Aorta (tissue), 5 donors: ENCODE measurements at regions not wholly inside any gene's neighbourhood (a gene's known extent, or its start where the extent isn't known, plus 50 kb on each side); places are given as distances from the start of the nearest gene placed in this dataset.

ENCODE experiments used
- ATAC-seq: fragments of 200-7000 bp; cut with Tn5 transposase; one replicate; pipeline ENCODE4 v1.9.1; 2022; ENCODE audit warnings: moderate library complexity; ENCODE audit not compliant: low FRiP score
- DNase-seq, 2 donors: peaks; one replicate each; pipeline ENCODE4 v3.0.0-alpha.2; 2020
- H3K27ac ChIP-seq, 2 donors: one replicate each; pipeline ENCODE4 v1.5.1; 2013; ENCODE audit warnings: low read length in 2 of 2, mild to moderate bottlenecking in 2 of 2, moderate library complexity in 2 of 2, control low read depth in 1 of 2, inconsistent platforms in 1 of 2, low read depth in 1 of 2
- H3K27me3 ChIP-seq, 2 donors: one replicate each; pipeline ENCODE4 v1.6.1; 2013; ENCODE audit warnings: control low read depth in 1 of 2, low read length in 1 of 2, mild to moderate bottlenecking in 1 of 2, moderate library complexity in 1 of 2; ENCODE audit not compliant: insufficient read depth in 2 of 2, control insufficient read depth in 1 of 2
- H3K36me3 ChIP-seq, 2 donors: one replicate each; pipeline ENCODE4 v1.6.1; 2013; ENCODE audit warnings: control low read depth in 1 of 2, low read length in 1 of 2, mild to moderate bottlenecking in 1 of 2; ENCODE audit not compliant: insufficient read depth in 2 of 2, control insufficient read depth in 1 of 2
- H3K4me1 ChIP-seq, 2 donors: one replicate each; pipeline ENCODE4 v1.6.1; 2013; ENCODE audit warnings: low read length in 2 of 2, control low read depth in 1 of 2, mild to moderate bottlenecking in 1 of 2, moderate library complexity in 1 of 2; ENCODE audit not compliant: insufficient read depth in 2 of 2, control insufficient read depth in 1 of 2
- H3K4me3 ChIP-seq, 2 donors: one replicate each; pipeline ENCODE4 v1.5.1; 2013; ENCODE audit warnings: low read length in 2 of 2, control low read depth in 1 of 2, mild to moderate bottlenecking in 1 of 2
- H3K9me3 ChIP-seq: one replicate; pipeline ENCODE4 v1.6.1; 2013; ENCODE audit warnings: mild to moderate bottlenecking, low read length; ENCODE audit not compliant: control insufficient read depth
- WGBS, 2 donors: extraction: QIAGEN DNeasy Blood & Tissue Kit; methylation state at CpG; one replicate each; pipeline ENCODE4 v1.1.7; 2013; 5-methylcytosine and 5-hydroxymethylcytosine counted together
- intact Hi-C, 2 donors: fragments of 100-400 bp; cut with DNase I; formaldehyde crosslinking; loops; one replicate each; pipeline versions ENCODE4 v1.14.2 to v1.15.0; 2022
- donor health status: healthy with polysubstance abuse.
- donor health status: Bipolar disorder and iron deficiency.
- donor health status: DM: no; HTN: no; CAD: no.
- donor health status: DM: no; HTN: no; CAD: no.
- donor health status: DM: yes; HTN: yes; CAD: no.

DNA sequence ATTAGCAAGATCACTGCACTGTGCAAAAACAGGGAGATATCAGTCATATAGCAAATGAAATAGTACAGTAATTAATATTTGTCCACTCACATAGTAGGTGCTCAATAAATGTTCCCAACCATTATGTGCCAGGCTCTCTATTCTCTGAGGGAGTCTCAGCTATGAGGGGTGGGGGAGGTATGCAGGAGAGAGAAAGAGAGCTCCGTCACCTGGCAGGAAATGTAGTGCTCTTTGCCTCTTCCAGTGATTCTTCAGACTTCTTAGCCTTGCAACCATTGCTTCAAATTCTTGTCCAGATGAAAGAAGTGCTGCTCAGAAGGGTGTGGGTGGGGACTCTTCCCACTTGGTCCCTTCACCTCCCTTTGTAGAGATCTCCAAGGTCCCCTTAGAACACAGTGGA lies 84.5 kb upstream of the SPRY1 start:
- WGBS, 2 donors: 96 to 100% methylated on average over 1 of the region's 1 CpG
- intact Hi-C loops: no loop called here
- Histone ChIP-seq H3K4me3 (no peak overlapping the region), H3K9me3 (no peaks in the 10 kb centered on the region), H3K27me3 (no peaks in the 10 kb centered on the region), H3K36me3 (no peaks in the 10 kb centered on the region), H3K4me1 (no peaks in the 10 kb centered on the region), H3K27ac (no peak overlapping the region)
- DNase-seq: no peak
- ATAC-seq: no peak

DNA sequence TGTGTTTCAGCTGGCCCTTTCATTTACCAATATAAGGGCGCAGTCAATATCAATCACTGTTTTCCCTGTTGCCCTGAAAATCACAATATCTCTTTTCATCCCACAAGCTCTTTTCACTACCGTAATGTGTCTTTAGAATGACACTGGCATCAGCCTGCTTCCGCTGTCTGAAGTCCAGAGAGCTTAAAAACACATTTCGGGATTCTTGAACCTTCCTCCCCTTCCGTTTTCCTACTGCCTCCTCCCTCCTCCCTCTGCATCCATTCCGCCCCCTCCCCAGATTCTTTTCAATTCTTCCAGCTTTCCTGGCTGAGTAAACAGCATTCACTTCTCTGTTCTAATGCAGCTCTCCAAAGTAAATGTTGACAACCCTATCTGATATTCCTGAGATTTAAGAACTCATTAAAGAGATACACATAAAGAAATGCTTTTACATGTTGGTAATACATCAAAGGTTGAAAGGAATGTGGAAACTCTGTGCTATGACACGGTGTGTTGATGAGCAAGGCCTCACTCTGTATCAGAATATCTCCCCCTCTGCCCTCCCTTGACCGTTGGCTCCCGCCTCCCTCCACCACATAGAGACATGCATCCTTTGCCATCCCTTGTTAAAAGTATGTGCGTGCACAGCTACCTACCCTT lies 83.5 kb upstream of the SPRY1 start:
- Histone ChIP-seq H3K4me1 (no peaks in the 10 kb centered on the region), H3K9me3 (no peaks in the 10 kb centered on the region), H3K36me3 (no peaks in the 10 kb centered on the region), H3K4me3 (no peak overlapping the region), H3K27ac (no peak overlapping the region), H3K27me3 (no peaks in the 10 kb centered on the region)
- DNase-seq (no peak), ATAC-seq (no peak)
- intact Hi-C loops: no loop called here
- WGBS, 2 donors: 55 to 65% methylated on average over 10 of the region's 10 CpGs

DNA sequence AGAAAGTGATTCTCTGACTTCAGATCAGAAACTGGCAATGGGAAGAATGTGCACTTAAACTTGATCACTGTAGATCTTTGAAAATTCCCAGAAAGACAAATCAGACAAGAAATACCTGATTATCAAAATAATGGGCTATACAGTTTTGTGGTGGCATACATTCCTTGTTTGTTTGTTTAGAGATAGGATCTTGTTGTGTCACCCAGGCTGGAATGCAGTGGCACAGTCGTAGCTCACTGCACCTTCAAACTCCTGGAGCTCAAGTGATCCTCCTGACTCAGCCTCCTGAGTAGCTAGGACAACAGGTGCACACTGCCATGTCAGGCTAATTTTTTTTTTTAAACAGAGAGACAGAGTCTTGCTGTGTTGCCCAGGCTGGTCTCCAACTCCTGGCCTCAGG lies 81.0 kb upstream of the SPRY1 start:
- no peak for ATAC-seq
- Histone ChIP-seq H3K4me1 (no peaks in the 10 kb centered on the region), H3K27ac (no peak overlapping the region), H3K36me3 (no peaks in the 10 kb centered on the region), H3K27me3 (no peaks in the 10 kb centered on the region), H3K4me3 (no peak overlapping the region), H3K9me3 (no peaks in the 10 kb centered on the region)
- no peak for DNase-seq
- 94 to 96% methylated on average over 1 of the region's 1 CpG for WGBS, 2 donors
- intact Hi-C loops: no loop called here

DNA sequence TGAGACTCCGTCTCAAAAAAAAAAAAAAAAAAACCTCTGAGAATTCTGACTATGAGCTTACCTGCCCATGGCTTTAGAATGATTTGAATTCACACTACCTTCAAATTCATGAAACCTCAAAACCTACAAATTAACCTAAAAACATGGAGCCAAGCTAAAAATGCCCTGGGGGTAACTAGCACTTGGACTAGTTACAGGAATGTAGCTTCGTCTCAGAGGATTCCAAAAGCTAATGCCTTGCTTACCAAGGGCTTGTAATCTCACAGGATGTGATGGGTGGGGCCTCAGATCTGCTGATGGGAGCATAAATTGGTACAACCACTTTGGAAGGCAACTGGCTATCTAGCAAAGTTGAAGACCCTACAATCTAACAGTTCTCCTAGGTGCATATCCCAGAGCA lies 79.4 kb upstream of the SPRY1 start:
- WGBS, 2 donors: 96 to 97% methylated on average over 1 to 2 of the region's 2 CpGs
- intact Hi-C loops: no loop called here
- Histone ChIP-seq H3K27me3 (no peaks in the 10 kb centered on the region), H3K27ac (no peak overlapping the region), H3K4me1 (no peaks in the 10 kb centered on the region), H3K36me3 (no peaks in the 10 kb centered on the region), H3K4me3 (no peak overlapping the region), H3K9me3 (no peaks in the 10 kb centered on the region)
- no peak for ATAC-seq
- DNase-seq: no peak

DNA sequence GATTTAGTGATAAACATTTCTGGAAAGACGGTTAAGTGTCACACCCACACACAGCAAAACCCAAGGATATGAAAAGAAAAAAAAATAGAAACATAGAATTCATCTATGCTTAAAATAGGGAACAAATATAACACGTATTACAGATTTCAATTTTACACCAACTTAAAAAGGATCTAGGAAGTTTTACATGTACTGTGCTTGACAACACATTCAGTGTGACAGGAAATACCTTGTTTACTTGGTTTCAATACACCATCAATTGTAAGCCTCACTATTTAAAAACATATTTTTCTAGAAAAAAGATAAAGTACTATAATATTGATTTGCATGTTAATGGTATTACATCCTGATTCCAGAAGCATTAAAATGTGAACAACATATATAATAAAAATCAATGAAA lies 77.0 kb upstream of the SPRY1 start:
- no peak overlapping the region for H3K4me3 ChIP-seq
- DNase-seq (no peak), ATAC-seq (no peak)
- 93 to 97% methylated on average over 2 of the region's 2 CpGs for WGBS, 2 donors
- no peak overlapping the region for H3K27ac ChIP-seq
- no peaks in the 10 kb centered on the region for H3K27me3 ChIP-seq
- H3K4me1 ChIP-seq: no peaks in the 10 kb centered on the region
- intact Hi-C loops: no loop called here
- no peaks in the 10 kb centered on the region for H3K9me3 ChIP-seq
- H3K36me3 ChIP-seq: no peaks in the 10 kb centered on the region

DNA sequence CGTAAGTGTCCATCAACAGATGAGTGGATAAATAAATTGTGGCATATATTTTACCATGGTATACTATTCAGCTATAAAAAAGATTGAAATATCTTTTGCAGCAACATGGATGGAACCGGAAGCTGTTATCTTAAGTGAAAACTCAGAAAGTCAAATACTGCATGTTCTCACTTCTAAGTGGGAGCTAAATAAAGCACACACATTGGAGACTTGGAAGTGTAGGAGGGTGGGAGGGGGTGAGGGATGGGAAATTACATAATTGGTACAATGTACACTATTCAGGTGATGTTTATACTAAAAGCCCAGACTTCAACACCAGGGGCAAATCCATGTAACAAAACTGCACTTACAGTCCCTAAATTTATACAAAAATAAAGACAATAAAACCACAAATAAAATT lies 72.6 kb upstream of the SPRY1 start:
- DNase-seq: no peak
- no peak for ATAC-seq
- H3K27me3 ChIP-seq: no peaks in the 10 kb centered on the region
- no peak overlapping the region for H3K4me3 ChIP-seq
- no peaks in the 10 kb centered on the region for H3K4me1 ChIP-seq
- no peak overlapping the region for H3K27ac ChIP-seq
- no peaks in the 10 kb centered on the region for H3K9me3 ChIP-seq
- H3K36me3 ChIP-seq: no peaks in the 10 kb centered on the region
- WGBS, 2 donors: 79% methylated on average over 2 of the region's 2 CpGs
- intact Hi-C loops: no loop called here

DNA sequence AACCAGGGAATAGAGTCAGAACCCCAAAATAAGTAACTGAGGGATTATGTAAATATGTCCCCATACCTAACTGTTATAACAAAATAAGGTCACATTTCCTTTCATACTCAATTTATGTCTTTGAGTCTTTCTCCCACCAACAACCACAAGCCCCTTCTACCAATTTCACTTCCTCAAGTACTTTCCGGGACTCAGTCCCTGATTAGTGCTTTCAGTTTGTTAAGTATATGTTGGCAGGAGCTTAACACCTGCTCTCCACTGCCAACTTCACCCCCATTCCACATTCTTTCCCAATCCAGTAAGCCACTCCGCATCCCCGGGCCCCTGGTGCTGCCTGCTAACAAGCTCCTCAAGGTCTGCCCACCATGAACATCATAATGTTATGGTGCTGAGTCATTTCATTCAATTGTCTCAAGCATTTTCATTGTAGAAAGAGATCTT lies 71.3 kb upstream of the SPRY1 start:
- Histone ChIP-seq H3K4me3 (no peak overlapping the region), H3K9me3 (no peaks in the 10 kb centered on the region), H3K27ac (no peak overlapping the region), H3K27me3 (no peaks in the 10 kb centered on the region), H3K4me1 (no peaks in the 10 kb centered on the region), H3K36me3 (no peaks in the 10 kb centered on the region)
- 24 to 32% methylated on average over 3 of the region's 3 CpGs for WGBS, 2 donors
- DNase-seq (no peak), ATAC-seq (no peak)
- intact Hi-C loops: no loop called here

DNA sequence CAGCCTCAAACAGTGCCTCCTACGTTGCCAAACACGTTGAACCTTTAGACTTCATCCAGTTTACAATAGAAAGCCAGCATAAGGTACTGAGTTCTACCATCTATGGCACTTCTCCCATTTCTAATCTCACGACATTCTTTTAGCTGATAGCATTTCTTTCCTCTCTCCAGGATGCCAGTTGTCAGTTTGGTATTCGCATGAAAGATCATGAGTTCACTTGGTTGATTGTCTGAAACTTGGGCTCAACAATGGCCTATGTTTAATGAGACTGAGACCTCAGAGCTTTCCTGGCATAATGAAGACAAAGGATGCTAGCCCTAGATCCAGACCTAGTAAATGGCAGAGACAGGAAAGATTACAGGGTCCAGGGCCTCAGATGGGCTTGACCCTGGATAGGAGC lies 69.2 kb upstream of the SPRY1 start:
- intact Hi-C loops: no loop called here
- 47 to 62% methylated on average over 4 of the region's 4 CpGs for WGBS, 2 donors

DNA sequence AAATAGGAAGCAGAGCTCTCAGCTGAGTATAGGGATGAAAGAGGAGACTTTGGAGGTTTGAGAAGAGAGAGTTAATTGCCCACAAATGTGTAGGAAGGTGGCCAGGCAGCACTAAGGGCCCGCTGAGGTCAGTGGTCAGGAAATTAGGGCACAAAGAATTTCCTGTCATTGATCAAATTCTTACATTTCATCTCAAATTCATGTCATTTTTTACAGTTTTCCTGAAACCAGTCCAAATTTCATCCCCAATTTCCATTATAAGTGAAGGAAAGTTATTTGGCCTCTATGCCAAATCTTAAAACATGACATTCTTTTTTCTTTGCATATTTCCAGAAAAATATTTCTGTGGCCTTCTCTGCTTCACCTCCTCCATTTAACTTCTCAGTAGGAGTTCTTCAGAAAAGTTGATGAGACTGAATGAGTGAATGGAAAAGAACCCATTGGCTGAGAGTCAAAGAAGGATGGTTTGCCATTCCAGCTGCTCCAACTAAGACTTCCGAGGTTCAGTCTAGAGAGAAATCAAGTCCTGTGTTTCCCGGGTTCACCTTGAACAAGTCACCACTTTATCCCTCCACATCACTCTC lies 68.7 kb upstream of the SPRY1 start:
- ATAC-seq (no peak), DNase-seq (no peak)
- Histone ChIP-seq H3K27ac (no peak overlapping the region), H3K36me3 (no peaks in the 10 kb centered on the region), H3K4me1 (no peaks in the 10 kb centered on the region), H3K4me3 (no peak overlapping the region), H3K27me3 (no peaks in the 10 kb centered on the region), H3K9me3 (no peaks in the 10 kb centered on the region)
- 44 to 60% methylated on average over 3 of the region's 3 CpGs for WGBS, 2 donors
- intact Hi-C loops: no loop called here

More for the DNA sequence above, 69.2 kb upstream of the SPRY1 start:
- H3K27me3 ChIP-seq: no peaks in the 10 kb centered on the region
- no peak overlapping the region for H3K4me3 ChIP-seq
- no peaks in the 10 kb centered on the region for H3K36me3 ChIP-seq
- no peaks in the 10 kb centered on the region for H3K4me1 ChIP-seq
- ATAC-seq (no peak), DNase-seq (no peak)
- H3K9me3 ChIP-seq: no peaks in the 10 kb centered on the region
- no peak overlapping the region for H3K27ac ChIP-seq
